ENCODE measurements at regions not wholly inside any gene's neighbourhood (a gene's known extent, or its start where the extent isn't known, plus 50 kb on each side); places are given as distances from the start of the nearest gene placed in this dataset.

- H3K27ac Mint-ChIP-seq (ENCODE audit: unreplicated experiment) = peak overlapping the region; percentile 13
- peaks cover 38% of the 10 kb centered on the region for H3K4me1 Mint-ChIP-seq (ENCODE audit: low read depth, unreplicated experiment)
- BruUV-seq (replicated peaks) = no TSS peak
- intact Hi-C loops (cut with micrococcal nuclease; ENCODE audit: unreplicated experiment) = loop anchor here (5.0 to 10.0 kb wide), 2 partner anchors 83 to 165 kb away; no protein-coding TSS in a partner anchor
- H3K4me3 Mint-ChIP-seq (ENCODE audit: low read depth, unreplicated experiment) = no peak overlapping the region
- CTCF ChIA-PET = interaction anchor here (1.4 kb wide), 1 partner anchor 74 kb away, joined by 3 read pairs; no protein-coding TSS in a partner anchor
- DNase-seq = no peak
- TF ChIP-seq CTCF (IDR thresholded peaks at IDR 0.05; ENCODE audit: unreplicated experiment) = no peak
- H3K36me3 Mint-ChIP-seq (ENCODE audit: insufficient read depth, unreplicated experiment) = peaks cover 6% of the 10 kb centered on the region
- peaks cover 7% of the 10 kb centered on the region for H3K9me3 Mint-ChIP-seq (ENCODE audit: low read depth, unreplicated experiment)
- no peaks in the 10 kb centered on the region for H3K27me3 Mint-ChIP-seq (ENCODE audit: unreplicated experiment)
These were observed 91.9 kb upstream of the CXCR4 start for GRCh38 chr2:136209561-136210454.

- Mint-ChIP-seq H3K4me1 (ENCODE audit: low read depth, unreplicated experiment) (peaks cover 29% of the 10 kb centered on the region), H3K4me3 (ENCODE audit: low read depth, unreplicated experiment) (no peak overlapping the region), H3K36me3 (ENCODE audit: insufficient read depth, unreplicated experiment) (peaks cover 6% of the 10 kb centered on the region), H3K27ac (ENCODE audit: unreplicated experiment) (peak overlapping the region; percentile 13), H3K9me3 (ENCODE audit: low read depth, unreplicated experiment) (peaks cover 7% of the 10 kb centered on the region), H3K27me3 (ENCODE audit: unreplicated experiment) (no peaks in the 10 kb centered on the region)
- no peak for DNase-seq
- no TSS peak for BruUV-seq (replicated peaks)
- TF ChIP-seq CTCF (IDR thresholded peaks at IDR 0.05; ENCODE audit: unreplicated experiment) = no peak
- intact Hi-C loops (cut with micrococcal nuclease; ENCODE audit: unreplicated experiment) = loop anchor here (5.0 kb wide), 1 partner anchor 82 kb away; no protein-coding TSS in a partner anchor
- CTCF ChIA-PET = interaction anchor here (1.4 kb wide), 1 partner anchor 73 kb away, joined by 3 read pairs; no protein-coding TSS in a partner anchor
These were observed 90.9 kb upstream of the CXCR4 start for GRCh38 chr2:136208682-136209420.

- Mint-ChIP-seq H3K4me3 (ENCODE audit: low read depth, unreplicated experiment) (no peak overlapping the region), H3K4me1 (ENCODE audit: low read depth, unreplicated experiment) (peaks cover 21% of the 10 kb centered on the region), H3K27me3 (ENCODE audit: unreplicated experiment) (no peaks in the 10 kb centered on the region), H3K36me3 (ENCODE audit: insufficient read depth, unreplicated experiment) (peaks cover 6% of the 10 kb centered on the region), H3K27ac (ENCODE audit: unreplicated experiment) (no peak overlapping the region), H3K9me3 (ENCODE audit: low read depth, unreplicated experiment) (peaks cover 9% of the 10 kb centered on the region)
- TF ChIP-seq CTCF (IDR thresholded peaks at IDR 0.05; ENCODE audit: unreplicated experiment) = no peak
- CTCF ChIA-PET = no interaction called here
- no TSS peak for BruUV-seq (replicated peaks)
- DNase-seq = no peak
- intact Hi-C loops (cut with micrococcal nuclease; ENCODE audit: unreplicated experiment) = loop anchor here (5.0 kb wide), 1 partner anchor 80 kb away; no protein-coding TSS in a partner anchor
These were observed 89.7 kb upstream of the CXCR4 start for GRCh38 chr2:136207665-136208064.

GRCh38 chr2:136207030-136207623 is 89.2 kb upstream of the CXCR4 start:
- no peak for DNase-seq
- peaks cover 6% of the 10 kb centered on the region for H3K36me3 Mint-ChIP-seq (ENCODE audit: insufficient read depth, unreplicated experiment)
- BruUV-seq (replicated peaks) = no TSS peak
- H3K4me1 Mint-ChIP-seq (ENCODE audit: low read depth, unreplicated experiment) = peaks cover 21% of the 10 kb centered on the region
- no peaks in the 10 kb centered on the region for H3K27me3 Mint-ChIP-seq (ENCODE audit: unreplicated experiment)
- CTCF ChIA-PET = no interaction called here
- intact Hi-C loops (cut with micrococcal nuclease; ENCODE audit: unreplicated experiment) = loop anchor here (5.0 kb wide), 1 partner anchor 80 kb away; no protein-coding TSS in a partner anchor
- peaks cover 9% of the 10 kb centered on the region for H3K9me3 Mint-ChIP-seq (ENCODE audit: low read depth, unreplicated experiment)
- no peak for TF ChIP-seq CTCF (IDR thresholded peaks at IDR 0.05; ENCODE audit: unreplicated experiment)
- H3K4me3 Mint-ChIP-seq (ENCODE audit: low read depth, unreplicated experiment) = no peak overlapping the region
- H3K27ac Mint-ChIP-seq (ENCODE audit: unreplicated experiment) = no peak overlapping the region
